NB4 (cell line): ENCODE measurements at regions not wholly inside any gene's neighbourhood (a gene's known extent, or its start where the extent isn't known, plus 50 kb on each side); places are given as distances from the start of the nearest gene placed in this dataset.

Experiments
- DNase-seq: peaks from one replicate; pipeline ENCODE4 v3.0.0; 2010; ENCODE audit warnings: low read depth
- H3K4me3 ChIP-seq: one replicate; pipeline ENCODE4 v1.5.1; 2011; ENCODE audit warnings: mild to moderate bottlenecking, low read depth, low read length, moderate library complexity
- MYC ChIP-seq: IDR thresholded peaks from 2 replicates; pipeline ENCODE4 v1.6.1; 2011; ENCODE audit warnings: low read depth, low read length
- POLR2A ChIP-seq: IDR thresholded peaks from 2 replicates; pipeline ENCODE4 v1.6.1; 2011; ENCODE audit warnings: mild to moderate bottlenecking; ENCODE audit not compliant: insufficient read length; ENCODE audit errors: extremely low read depth
- TF ChIP-seq, protein P1 (sequence below): IDR thresholded peaks from 2 replicates; pipeline ENCODE4 v1.6.1; 2011; ENCODE audit warnings: low read depth, low read length
- TF ChIP-seq, protein P2 (sequence below): IDR thresholded peaks from one replicate; pipeline ENCODE4 v1.5.1; 2012; ENCODE audit warnings: low read depth, low read length

DNA sequence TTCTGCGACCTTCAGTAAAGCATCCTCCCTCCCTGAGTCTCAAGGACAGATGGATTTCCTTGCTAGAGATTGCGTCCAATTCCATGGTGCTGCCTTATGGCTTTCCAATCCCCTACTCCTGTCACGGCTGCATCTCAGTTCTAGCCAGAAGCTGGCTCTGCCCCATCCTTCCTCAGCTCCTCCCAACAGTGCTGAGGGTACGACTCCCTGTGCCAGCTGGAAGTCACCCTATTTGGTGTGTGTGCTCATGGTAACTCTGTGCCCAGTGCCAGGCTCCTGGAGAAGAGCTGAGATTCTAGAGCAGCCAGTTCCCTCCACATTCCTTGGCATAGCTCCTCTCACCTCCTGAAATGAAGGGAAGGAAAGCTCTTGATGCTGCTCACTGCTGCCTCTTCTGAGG is 185.0 kb upstream of the PODXL start:
- TF ChIP-seq POLR2A (no peak), MYC (no peak)
- TF ChIP-seq, protein P1, sequence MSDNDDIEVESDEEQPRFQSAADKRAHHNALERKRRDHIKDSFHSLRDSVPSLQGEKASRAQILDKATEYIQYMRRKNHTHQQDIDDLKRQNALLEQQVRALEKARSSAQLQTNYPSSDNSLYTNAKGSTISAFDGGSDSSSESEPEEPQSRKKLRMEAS = no peak
- TF ChIP-seq, protein P2, sequence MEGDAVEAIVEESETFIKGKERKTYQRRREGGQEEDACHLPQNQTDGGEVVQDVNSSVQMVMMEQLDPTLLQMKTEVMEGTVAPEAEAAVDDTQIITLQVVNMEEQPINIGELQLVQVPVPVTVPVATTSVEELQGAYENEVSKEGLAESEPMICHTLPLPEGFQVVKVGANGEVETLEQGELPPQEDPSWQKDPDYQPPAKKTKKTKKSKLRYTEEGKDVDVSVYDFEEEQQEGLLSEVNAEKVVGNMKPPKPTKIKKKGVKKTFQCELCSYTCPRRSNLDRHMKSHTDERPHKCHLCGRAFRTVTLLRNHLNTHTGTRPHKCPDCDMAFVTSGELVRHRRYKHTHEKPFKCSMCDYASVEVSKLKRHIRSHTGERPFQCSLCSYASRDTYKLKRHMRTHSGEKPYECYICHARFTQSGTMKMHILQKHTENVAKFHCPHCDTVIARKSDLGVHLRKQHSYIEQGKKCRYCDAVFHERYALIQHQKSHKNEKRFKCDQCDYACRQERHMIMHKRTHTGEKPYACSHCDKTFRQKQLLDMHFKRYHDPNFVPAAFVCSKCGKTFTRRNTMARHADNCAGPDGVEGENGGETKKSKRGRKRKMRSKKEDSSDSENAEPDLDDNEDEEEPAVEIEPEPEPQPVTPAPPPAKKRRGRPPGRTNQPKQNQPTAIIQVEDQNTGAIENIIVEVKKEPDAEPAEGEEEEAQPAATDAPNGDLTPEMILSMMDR = no peak
- DNase-seq = no peak
- H3K4me3 ChIP-seq = no peak overlapping the region

DNA sequence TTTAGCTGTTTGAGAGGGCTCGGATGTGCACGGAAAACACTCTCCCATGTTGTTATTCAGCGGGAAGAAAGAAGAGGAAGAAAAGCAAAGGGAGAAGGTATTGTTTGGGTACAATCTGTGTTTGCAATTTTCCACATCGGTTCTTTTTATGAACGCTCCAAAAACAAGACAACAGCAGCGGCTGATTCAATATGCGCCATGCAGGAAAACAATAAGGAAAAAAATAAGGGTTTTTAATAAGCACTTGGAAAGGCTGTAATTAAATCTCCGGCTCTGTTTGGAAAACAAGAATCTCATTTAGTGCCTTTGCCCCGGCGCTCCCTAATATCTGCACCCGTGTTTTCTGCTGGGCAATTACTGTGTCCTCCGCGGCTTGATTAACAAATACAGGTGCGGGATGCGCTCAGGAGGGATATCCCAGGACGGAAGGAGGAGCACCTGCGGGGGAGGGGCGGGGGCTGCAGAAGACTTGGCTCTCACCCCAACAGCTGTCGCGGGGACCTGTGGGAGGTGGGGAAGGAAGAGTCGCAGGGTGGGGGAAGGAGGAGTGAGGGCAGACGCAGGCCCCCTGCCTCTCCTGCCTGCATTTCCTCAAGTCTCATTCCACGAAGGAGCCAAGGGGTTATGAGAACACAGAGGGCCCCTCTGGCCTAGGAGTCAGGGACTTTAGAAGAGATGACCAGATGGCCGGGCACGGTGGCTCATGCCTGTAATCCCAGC is 181.5 kb upstream of the PODXL start:
- TF ChIP-seq MYC (no peak), POLR2A (no peak)
- TF ChIP-seq, protein P1 = no peak
- TF ChIP-seq, protein P2 = no peak
- no peak for DNase-seq
- H3K4me3 ChIP-seq = no peak overlapping the region

DNA sequence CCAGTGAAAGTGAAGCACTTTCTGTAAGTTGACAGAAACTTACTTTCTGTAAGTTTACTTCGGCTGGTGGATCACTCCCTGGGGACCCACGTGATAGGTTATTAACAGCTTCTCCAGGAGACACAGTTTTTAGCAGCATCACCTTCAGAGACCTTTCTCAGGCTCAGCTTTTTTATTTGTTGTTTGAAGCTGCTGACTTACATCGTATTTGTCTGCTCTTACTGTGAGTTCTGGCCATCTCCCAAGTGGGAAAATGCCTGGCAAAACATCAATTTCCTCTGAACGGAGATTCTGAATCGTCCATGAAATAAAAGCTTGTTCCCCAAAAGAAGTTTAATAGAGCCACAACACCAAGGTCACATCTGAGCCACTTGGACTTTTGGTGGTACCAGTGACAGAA is 178.7 kb upstream of the PODXL start:
- no peak for DNase-seq
- TF ChIP-seq, protein P1 = no peak
- TF ChIP-seq MYC (no peak), POLR2A (no peak)
- TF ChIP-seq, protein P2 = no peak
- H3K4me3 ChIP-seq = no peak overlapping the region

DNA sequence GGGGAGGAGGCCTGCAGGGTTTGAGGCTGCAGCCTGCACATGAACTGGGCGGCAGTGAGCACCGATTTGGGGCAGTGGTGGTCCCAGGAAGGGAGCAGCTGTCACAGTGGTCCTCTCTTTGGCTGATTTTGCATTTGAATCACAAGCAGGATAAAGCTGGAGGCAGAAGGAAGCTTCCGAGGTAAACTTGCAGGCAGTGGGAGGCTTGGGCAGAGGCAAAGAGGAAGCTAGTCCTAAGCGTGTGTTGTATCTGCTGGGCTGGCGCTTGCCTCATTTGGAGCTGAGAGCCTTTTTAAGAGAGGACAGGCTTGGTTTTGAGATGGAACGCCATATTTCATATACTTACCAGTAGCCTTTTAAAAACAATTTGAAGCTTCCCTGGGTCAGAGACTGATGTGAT is 177.2 kb upstream of the PODXL start:
- H3K4me3 ChIP-seq = no peak overlapping the region
- no peak for DNase-seq
- TF ChIP-seq, protein P2 = no peak
- no peak for TF ChIP-seq MYC
- TF ChIP-seq, protein P1 = no peak
- no peak for TF ChIP-seq POLR2A

DNA sequence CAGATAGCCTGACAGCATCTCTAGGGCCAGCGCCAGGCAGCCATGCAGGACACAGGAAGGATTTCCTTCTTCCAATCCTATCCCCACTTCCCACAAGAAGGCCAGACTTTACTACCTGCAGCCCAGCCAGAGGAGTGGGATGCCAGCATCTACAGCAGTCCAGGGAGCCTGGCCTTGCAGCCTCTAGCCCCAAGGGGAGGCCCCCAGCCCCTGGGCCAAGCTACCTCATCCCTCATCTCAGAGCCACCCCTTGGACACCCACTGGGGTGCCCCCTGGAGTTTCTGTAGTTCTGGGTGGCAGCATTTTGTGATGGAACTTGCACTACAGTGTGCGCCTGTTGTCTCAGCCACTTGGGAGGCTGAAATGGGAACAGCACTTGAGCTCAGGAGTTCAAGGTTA is 170.8 kb upstream of the PODXL start:
- no peak overlapping the region for H3K4me3 ChIP-seq
- DNase-seq = no peak
- TF ChIP-seq MYC = no peak
- TF ChIP-seq, protein P1 = no peak
- TF ChIP-seq, protein P2 = no peak
- TF ChIP-seq POLR2A = no peak
